ENCODE measurements at regions not wholly inside any gene's neighbourhood (a gene's known extent, or its start where the extent isn't known, plus 50 kb on each side); places are given as distances from the start of the nearest gene placed in this dataset.

DNA sequence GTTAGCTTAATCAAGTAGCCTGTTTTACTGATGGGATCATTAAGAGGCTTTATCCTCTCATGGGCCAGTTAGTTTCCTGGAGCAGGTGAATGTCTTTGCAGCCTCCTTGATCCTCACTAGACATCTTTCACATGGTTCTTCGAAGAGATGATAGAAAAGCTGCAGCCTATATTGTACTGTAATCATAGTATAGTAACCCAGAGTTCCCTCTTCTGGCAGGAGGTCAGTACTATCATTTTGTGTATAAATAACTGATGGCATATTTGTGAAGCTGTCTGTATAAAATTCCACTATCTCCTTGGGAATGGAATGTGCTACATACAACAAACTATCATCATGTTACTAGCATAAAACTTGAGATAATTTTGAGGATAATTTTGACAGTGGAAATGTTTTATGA, 123.8 kb upstream of the PRPS1L1 start:
- in situ Hi-C loops (cut with MboI; ENCODE audit: low sequenced_read_pairs): no loop called here

DNA sequence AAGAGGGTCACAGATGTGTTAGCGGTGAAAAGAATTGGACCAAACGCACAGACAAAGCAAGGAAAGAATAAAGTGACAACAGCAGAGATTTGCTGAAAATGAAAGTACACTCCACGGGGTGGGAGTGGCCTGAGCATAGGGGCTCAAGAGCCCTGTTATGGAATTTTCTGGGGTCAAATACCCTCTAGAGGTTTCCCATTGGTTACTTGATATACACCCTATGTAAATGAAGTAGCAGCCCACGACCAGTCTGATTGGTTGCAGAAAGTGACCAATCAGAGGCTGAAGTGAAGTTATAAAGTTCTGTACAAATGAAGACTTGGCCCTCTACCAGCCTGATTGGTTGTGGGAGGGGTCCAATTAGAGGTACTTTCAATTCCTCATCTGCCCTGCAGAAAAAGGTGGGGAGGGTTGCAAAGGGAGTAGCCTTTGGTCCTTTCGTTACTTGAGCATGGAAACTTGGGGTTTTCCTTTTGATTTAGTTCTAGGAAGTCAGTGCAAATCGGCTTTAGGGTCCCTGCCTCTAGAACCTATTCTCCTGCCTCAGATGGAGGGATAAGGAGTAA, 125.6 kb upstream of the PRPS1L1 start:
- in situ Hi-C loops (cut with MboI; ENCODE audit: low sequenced_read_pairs): no loop called here

DNA sequence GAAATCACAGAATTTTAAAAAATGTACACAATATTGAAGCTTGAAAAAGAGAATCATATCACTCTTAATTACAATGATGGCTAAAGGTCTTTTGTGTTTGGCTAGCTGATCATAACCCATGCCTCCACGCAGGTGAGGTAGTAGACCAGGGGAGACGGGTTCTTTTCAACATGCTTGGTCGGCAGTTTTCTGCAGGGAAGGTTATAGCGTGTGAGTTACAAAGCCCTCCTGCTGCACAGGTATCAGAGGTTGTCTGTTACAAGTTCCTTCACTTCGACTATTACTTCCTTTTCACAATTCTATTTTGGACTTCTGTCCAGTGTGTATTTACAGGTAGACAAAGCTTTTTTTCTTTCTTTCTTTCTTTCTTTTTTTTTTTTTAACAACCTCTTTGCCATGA, 127.1 kb upstream of the PRPS1L1 start:
- in situ Hi-C loops (cut with MboI; ENCODE audit: low sequenced_read_pairs): no loop called here

DNA sequence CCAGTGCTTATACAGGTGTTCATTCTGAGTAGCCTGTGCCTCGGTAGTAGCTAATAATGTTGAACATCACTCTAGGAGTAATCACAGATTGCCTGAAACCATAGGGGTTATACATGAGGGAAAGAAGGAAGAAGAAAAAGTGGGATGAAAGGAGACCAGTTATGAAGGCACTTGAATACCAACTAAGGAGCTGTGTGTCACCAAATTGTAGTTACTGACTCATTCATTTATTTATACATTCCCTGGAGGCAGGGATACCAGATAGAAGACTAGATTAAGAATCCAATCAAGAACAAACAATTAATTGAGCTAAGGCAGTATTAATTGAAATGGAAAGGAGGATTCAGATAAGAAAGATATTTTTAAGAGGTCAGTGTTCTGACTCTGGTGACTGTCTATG, 129.6 kb upstream of the PRPS1L1 start:
- in situ Hi-C loops (cut with MboI; ENCODE audit: low sequenced_read_pairs): no loop called here

DNA sequence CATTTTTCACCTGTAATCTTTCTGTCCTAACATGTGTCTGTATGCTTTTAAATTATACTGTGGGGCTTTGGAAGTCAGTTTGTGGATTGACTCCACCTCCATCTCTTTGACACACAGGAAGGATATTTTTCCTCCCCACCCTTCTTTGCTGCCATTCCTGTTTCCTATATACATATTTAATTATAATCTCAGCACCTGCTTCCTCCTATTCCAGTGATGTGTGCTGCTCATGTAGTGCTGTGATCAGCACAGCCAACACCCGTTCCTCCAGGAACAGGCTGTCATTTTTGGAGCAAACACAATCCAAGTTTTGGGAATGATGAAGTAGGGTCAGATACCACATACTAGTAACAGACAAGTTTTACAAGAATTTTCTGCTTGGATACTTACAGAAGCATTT, 135.0 kb upstream of the PRPS1L1 start:
- in situ Hi-C loops (cut with MboI; ENCODE audit: low sequenced_read_pairs): no loop called here

DNA sequence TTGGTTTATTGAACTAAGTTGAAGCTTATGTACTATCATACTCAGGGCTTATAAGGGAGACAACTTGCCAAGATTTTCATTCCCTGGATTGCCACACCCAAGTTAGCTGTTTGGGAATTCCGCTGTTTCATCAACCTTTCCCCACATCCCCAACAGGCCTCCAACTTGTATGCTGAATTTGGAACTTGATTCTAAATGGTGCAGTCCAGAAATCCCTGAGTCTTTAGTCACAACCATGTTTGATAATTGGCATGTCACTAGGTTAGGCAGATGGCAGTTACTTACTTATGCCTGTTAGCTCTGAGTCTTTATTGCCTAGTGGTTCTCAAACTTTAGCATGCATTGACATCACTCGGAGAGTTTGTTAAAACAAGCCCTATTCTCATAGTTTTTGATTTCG, 135.4 kb upstream of the PRPS1L1 start:
- in situ Hi-C loops (cut with MboI; ENCODE audit: low sequenced_read_pairs): no loop called here

DNA sequence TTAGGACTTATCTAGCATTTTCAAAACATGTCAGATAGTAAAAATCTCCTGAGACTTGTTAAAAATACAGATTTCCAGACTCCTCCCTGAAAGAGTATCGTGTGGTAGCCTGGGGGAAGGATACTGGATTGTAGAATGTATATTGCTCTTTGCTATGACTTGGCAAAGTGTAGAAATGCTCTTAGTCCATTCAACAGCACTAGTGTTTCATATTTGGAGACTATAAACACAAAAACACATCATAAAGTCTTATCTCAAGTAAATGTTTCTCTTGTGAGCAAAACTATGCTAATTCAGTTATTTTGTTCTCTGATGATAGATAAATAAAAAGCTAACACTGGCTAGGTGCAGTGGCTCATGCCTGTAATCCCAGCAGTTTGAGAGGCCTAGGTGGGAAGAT, 137.5 kb upstream of the PRPS1L1 start:
- in situ Hi-C loops (cut with MboI; ENCODE audit: low sequenced_read_pairs): no loop called here

DNA sequence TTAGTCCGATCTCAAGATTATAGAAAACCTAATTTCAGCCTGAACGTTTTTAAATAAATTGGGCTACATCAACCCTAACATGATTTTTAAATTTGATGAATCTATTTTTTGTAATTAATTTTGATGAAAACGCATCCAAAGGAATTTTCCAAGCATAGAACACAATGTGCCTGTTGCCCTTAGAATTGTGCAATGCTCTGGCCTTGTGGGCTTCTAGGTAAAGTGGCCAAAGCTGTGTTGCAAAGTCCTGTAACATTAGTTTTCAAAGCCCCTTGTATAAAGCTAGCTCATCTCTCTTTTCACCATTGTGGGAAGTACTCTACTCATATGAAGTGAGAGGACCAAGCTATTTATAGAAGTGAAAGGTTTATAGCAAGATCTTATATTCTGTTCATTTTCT, 138.4 kb upstream of the PRPS1L1 start:
- in situ Hi-C loops (cut with MboI; ENCODE audit: low sequenced_read_pairs): no loop called here

DNA sequence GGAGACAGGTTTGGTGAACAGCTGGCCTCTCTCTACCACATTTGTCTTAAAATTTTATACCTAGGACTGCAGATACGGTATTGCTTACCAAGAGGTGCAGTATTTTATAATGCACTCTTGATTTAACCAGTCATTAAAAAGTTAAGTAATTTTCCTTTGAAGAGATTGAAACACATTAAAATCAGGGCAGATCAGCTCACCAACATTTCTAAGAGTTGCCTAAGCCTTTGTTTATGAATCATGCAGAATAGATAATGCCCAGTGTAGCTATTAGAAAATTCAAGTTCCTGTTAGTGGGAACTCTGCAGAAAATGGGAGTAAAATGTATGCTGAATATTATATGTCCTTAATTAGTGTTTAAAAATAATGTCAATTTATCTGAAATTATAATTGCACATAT, 140.2 kb upstream of the PRPS1L1 start:
- in situ Hi-C loops (cut with MboI; ENCODE audit: low sequenced_read_pairs): no loop called here

DNA sequence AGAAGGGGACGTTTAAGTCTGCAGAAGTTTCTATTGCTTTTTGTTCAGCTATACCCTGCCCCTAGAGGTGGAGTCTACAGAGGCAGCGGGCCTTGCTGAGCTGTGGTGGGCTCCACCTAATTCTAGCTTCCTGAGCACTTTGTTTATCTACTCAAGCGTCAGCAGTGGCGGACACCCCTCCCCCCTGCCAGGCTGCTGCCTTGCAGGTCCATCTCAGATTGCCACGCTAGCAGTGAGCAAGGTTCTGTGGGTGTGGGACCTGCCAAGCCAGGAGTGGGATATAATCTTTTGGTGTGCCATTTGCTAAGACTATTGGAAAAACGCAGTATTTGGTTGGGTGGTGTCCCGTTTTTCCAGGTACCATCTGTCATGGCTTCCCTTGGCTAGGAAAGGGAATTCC, 147.3 kb upstream of the PRPS1L1 start:
- in situ Hi-C loops (cut with MboI; ENCODE audit: low sequenced_read_pairs): no loop called here

DNA sequence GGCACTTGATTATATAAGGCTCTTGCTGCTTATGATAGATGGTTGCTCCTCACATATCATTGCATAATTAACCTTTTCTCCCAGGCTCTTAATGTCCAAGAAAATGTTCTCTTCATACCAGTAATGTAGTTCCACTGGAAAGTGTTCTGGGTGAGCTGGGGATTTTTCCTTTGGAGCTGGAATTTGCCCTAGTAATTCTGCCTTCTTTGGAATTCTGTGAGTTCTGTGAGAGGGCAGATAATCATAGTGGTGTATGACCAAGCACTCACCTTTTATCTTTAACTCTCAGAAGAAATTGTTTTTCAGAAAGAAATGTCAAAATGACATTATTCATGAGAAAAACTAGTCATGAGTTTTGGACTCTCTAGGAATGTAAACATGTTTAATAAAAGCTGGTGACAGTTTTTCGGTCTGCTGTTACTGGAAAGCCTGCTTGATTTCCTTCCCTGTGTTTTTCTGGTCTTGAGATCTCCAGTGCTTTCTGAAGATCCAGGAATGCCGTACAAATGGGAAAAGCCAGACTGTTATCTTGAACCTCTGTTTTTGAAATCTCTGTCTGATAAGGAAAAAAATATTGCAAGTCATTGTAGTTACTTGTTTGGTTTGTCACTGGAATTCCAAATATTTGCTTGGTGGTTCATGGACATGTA, 148.3 kb upstream of the PRPS1L1 start:
- in situ Hi-C loops (cut with MboI; ENCODE audit: low sequenced_read_pairs): no loop called here

DNA sequence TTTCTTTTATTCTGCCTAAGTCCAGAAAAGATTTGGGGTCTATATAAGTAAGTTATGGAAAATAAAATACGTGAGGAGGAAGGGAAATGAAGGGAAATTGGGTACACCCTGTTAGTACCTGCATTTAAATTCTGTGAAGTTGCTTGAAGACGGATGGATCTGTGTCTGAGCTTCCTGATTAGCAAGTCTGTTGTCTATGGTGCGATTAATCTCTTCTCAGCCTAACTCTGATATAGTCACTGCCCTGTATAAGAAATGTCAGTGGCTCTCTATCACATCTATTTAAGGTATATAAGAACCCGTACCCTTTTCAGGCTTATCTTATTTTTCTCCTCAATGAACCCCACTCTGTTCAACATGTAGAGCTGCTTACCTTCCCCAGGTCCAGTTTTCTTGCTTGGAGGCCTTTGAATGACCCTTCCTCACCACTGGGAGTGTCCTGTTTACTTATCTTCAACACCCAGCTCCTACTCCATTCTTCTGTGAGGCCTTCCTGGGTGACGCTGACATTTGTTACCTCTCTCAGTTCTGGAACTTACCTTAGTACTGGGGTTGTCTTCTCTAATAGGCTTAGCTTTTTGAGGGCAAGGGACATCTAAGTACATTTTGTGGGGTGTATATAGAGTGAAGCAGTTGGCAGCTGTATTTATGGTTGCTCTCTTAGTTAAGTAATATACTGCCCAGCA, 149.6 kb upstream of the PRPS1L1 start:
- in situ Hi-C loops (cut with MboI; ENCODE audit: low sequenced_read_pairs): no loop called here

DNA sequence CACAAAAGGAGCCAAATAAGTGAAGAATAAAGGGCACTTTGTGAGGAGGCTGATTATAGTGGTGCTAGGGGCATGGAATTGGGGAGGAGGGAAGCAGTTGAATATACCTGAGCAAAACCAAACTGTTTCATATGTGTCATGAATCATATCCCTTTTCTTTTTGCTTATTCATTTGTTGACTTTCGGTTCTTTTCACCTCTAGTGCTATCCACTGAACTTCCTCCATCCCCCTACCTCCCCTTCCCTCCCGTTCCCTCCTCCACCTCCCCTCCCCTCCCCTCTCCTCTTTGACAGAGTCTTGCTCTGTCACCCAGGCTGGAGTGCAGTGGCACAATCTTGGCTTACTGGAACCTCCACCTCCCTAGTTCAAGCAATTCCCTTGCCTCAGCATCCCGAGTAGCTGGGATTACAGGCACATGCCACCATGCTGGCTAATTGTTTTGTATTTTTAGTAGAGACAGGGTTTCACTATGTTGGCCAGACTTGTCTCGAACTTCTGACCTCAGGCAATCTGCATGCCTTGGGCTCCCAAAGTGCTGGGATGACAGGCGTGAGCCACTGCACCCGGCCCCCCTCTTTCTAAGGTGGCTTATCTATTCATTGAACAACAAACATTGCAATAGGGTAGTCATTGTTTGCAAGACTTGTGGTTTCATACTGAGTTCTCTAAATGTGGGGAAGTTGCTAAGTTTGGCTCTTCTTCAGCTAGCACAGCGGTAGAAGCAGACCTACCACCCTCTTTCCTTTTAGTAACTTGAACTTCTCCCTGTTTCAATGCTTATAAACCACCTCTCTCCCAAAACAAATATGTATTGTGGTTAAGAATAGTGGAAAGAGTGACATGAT, 150.4 kb upstream of the PRPS1L1 start:
- in situ Hi-C loops (cut with MboI; ENCODE audit: low sequenced_read_pairs): no loop called here

DNA sequence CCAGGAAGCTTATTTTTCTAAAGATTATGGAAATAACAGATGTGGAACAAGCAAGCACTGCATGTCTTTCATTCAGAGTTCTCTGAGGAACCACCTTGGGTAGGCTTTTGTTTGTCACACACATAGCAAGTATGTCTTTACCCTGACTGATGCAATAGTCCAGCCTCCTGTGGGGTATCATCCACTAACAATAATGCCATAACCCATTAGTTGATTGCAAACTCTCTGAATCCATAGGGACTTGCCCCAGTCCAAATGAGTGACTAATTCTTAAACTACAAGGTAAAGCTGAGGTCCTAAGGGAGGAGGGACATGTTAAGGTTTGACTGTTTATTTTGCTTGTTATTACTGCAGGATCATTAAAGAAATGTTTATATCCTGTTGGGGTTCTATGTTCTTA, 151.4 kb upstream of the PRPS1L1 start:
- in situ Hi-C loops (cut with MboI; ENCODE audit: low sequenced_read_pairs): no loop called here

DNA sequence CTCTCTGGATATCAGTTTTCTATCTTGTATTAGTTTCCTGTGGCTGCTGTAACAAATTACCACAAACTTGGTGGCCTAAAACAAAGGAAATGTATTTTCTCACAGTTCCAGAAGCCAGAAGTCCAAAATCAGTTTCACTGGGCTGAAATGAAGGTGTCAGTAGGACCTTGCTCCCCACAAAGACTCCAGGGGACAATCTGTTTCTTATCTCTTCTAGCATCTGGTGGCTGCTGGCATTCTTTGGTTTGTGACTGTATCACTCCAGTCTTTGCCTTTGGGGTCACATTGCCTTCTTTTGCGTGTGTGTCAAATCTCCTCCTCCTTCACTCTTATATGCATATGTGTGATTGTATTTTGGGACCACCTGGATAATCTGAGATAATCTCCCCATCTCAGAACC, 153.0 kb upstream of the PRPS1L1 start:
- in situ Hi-C loops (cut with MboI; ENCODE audit: low sequenced_read_pairs): no loop called here

DNA sequence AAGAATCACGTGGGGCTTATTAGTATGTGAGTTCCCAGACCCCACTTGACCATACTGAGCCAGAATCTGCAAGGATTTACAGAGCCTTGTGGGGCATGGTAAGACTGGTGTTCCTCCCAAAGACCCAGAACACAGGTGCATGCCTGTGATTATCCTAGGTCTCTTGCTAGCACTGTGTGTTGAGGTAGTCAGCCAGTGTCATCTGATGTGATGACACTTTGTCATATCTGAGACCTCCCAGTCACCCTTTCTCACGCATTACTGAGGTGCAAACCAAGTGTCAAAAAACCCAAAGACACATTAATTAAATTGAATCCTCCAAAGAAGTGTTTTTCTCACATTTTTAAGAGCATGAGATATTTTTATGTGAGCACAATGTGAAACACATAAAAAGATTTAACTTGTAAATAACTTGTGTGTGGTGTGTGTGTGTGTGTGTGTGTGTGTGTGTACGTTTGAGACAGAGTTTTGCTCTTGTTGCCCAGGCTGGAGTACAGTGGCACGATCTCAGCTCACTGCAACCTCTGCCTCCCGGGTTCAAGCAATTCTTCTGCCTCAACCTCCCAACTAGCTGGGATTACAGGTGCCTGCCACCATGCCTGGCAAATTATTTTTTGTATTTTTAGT, 162.0 kb upstream of the PRPS1L1 start:
- in situ Hi-C loops (cut with MboI; ENCODE audit: low sequenced_read_pairs): no loop called here

DNA sequence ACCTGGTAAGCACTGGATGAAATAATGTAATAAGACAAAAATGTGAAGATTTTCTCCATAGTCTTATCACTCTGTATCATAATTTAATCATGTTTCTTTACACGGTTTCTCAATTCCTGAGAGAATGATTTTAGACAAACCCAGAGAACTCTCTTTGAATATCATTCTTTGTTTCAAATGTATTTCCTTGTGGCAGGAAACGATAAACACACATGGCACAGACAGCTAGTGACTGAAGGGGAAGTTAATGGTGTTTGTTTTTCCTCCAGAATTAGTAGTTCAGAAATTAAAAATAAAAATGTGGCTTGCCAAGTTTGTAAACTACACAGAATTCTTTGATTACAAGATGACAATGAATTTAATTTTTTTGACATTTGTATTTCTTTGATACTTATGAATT, 163.7 kb upstream of the PRPS1L1 start:
- in situ Hi-C loops (cut with MboI; ENCODE audit: low sequenced_read_pairs): no loop called here

DNA sequence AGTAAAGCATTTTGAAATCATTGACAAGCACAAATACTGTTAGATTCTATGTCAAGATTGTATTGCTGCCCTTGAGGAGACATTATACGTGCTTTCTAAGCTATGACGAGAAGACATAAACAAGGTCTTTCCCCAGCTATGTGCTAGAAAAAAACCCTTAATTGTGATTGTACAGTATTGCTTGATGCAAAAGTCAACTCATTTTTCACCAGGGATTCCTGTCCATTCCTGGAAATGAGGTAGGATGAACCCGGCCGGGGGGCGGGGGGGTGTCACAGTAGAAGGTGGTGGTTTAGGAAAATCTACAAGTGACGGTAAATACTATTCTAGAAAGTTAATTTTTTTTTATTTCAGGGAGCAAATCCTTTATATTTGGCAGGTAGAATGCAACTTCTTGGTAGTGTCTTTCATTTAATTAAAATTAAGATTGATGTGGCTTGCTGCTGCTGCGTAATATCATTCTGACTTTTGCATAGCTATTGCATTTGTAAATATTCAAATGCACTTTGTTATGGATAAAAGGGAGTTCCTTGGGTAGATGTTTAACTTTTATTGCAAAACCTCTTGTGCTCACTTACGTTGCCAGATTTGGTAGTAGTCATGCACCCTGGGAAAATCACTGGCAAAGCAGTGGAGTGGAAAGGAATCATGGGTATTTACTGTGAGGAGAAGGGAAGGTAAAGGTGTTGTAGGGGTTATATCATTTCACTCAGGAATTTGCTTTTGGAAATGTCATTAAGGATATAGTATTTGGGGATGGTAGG, 164.4 kb upstream of the PRPS1L1 start:
- in situ Hi-C loops (cut with MboI; ENCODE audit: low sequenced_read_pairs): no loop called here

DNA sequence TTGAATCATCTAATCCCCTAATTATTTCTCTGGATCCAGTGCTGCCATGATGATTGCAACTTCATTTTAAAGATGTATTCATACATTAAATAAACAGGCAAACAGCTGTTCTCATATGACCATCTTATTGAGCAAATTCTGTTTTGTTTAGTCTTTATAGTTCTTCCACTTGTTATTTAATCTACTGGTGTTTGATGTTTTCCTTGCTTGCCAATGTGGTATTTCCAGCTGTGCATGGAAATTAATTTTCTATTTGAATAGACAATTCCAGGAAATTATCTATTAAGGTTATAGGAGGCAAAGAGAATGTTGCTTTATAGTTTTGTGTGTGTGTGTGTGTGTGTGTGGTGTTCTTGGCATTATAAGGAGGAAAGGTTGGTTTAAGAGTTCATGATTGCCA, 167.0 kb upstream of the PRPS1L1 start:
- in situ Hi-C loops (cut with MboI; ENCODE audit: low sequenced_read_pairs): no loop called here

DNA sequence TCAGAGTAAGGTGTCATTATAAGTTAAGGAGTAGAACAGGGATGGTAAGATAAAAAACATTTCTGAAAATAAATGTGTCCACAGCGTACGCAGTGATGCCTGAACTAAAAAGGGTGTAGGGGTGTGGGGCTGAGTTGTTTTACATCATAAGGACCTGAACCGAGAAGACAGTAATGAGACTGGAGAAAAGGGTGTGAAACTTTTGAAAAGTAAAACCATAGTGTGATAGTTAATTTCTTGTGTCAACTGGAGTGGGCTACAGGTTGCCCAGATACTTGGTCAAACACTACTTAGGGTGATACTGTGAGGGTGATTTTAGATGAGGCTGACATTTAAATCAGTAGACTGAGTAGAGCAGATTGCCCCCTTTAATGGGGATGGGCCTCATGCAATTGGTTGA, 169.0 kb upstream of the PRPS1L1 start:
- in situ Hi-C loops (cut with MboI; ENCODE audit: low sequenced_read_pairs): no loop called here

DNA sequence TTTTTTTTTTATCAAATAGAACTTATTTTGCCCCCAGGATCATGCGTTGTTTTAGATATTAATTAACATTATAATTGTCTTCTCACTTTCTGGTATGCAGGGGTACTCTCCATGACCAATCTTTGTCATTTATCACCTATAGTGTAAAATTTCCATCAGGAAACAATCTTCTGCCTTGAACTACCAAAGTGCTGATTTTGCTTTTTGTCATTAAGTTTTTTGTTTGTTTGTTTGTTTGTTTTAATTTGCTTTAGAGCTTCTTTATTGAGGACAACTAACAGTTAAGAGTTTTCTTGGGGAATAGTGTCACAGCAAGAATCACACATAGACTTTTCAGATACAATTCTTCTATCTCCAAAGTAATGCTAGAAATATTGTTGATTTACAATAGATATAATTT, 171.2 kb upstream of the PRPS1L1 start:
- in situ Hi-C loops (cut with MboI; ENCODE audit: low sequenced_read_pairs): no loop called here
